Amygdala (tissue), 56 donors: ENCODE measurements at regions not wholly inside any gene's neighbourhood (a gene's known extent, or its start where the extent isn't known, plus 50 kb on each side); places are given as distances from the start of the nearest gene placed in this dataset.

Experiments used
- DNase-seq, 56 donors: peaks; one replicate each; lab custom pipeline; 2025; lab: John Stamatoyannopoulos, UW

- no peak for DNase-seq
These were observed 134.4 kb upstream of the CDH8 start for GRCh38 chr16:62170642-62171041.

DNA sequence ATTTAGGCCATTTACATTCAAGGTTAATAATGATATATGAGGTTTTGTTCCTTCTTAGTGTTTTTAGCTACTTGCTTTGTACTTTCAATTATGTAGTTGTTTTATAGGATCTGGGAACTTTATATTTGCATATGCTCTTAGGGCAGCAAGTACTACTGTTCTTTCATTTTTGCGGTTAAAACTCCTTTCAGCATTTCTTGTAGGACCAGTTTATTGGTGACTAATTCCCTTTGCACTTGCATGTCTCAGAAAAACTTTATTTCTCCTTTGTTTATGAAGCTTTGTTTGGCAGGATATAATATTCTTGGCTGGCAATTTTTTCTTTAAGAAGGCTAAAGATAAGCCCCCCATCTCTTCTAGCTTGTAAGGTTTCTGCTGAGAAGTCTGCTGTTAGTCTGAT lies 131.3 kb upstream of the CDH8 start:
- no peak for DNase-seq

DNA sequence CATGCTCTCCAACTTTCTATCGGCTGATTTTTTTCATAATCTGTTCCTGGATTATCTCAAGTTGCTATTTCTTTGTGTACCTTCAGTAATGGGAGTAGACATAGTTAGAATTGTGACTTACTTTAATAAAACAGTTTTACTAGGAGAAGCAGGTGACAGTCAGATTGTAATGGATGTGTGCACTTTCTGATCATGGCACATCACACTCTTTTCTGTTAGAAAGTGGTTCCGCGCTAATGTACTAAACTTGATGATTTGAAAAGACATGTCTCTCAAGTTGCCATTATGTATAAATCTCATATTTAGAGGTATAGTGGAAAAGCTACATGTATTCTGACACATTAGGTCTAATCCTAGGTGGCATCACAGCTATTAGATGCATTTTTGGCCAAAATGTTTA lies 121.3 kb upstream of the CDH8 start:
- DNase-seq = no peak

DNA sequence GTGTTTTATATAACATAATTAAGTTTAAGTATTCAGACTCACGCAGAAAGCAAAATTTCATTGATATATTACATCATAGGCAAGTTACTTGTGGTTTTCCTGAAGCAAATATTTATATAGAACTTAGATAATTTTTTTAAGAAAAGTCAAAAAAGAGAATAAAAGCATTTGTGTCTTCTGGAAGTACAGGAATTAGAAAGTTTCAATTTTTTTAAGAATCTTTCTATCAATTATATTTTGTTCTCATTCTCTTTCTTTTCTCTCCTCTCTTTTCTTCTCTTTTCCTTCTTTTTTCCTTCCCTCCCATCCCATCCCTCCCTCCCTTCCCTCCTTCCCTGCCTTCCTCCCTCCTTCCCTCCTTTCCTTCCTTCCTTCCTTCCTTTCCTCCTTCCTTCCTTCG lies 120.7 kb upstream of the CDH8 start:
- no peak for DNase-seq

- DNase-seq = no peak
These were observed 113.4 kb upstream of the CDH8 start for GRCh38 chr16:62149631-62150030.

DNA sequence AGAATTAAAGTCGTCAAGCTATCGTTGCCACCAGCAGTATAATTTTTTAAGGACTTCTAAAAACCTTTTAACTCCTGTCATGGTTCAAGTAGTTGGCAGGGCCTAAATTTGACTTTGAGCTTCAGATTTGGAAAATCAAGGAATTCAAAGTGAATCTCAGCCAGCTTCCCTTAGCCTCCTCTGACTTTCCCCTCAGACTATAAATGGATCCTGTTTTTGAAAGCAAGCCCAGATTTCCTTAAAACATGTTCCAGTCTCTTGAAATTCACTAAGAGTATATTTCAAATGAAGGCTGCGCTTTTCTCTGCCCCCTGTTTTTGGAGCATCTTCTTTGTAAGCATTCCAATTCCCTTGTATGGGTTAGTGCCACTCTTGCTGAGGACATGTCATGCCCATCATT lies 101.8 kb upstream of the CDH8 start:
- DNase-seq = no peak

GRCh38 chr16:62135911-62136310 lies 99.7 kb upstream of the CDH8 start:
- DNase-seq = no peak

DNA sequence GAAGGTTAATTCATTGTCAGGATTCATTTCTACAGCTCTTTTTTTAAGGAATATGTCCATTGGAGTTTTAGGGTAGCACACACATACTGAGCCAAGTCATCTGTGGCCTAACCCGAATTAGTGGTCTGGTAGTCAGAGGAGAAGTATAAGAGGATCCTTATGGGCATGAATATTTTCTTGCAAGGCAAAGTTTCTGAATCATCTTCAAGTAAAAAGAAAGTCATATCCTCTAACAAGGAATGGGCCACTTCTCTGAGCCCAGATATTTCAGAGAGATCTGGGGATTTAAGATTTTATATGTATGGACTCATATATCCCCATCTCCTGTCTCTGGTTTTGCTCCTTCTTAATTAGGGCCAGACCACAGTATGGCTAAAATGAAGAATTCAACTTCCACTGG lies 99.2 kb upstream of the CDH8 start:
- DNase-seq = no peak

DNA sequence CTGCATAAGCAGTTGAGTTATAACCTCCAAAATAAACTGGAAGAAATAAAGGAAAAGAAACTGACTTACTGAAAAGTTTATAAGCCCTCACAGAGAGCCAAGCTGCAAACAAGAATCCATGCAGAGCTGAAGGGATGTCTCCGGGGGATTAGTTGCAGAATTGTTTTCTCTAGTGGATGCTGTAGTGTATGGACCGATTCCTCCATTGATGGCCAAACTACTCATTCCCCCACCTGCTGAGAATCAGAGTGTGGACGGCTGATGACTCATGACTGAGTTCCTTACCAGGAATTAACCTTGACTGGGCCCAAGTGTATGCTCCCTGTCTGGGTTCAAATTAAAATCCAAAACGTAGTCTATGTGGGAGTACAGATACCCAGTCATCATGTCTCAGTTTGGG lies 93.9 kb upstream of the CDH8 start:
- no peak for DNase-seq

- no peak for DNase-seq
These were observed 69.0 kb upstream of the CDH8 start for GRCh38 chr16:62105244-62105643.

DNA sequence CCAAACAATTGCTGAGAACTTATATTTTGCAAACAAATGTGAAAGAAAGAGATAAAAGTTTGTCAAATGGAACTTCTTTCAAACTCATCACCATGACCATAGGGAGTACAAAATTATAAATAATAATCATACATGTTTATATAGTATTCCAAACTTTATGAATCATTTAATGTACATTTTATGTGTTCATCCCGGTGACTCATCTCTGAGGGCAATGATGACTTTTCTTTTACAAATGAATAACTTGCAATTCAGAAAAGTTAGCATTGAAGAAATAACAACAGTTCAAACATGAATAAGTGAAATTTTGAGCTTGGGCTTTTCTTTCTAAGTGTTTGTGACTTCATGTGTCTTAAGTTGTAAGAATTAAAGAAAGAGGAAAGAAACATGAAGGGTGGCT lies 66.3 kb upstream of the CDH8 start:
- no peak for DNase-seq

- DNase-seq = no peak
These were observed 64.4 kb upstream of the CDH8 start for GRCh38 chr16:62100651-62101050.

GRCh38 chr16:62089715-62090114 lies 53.5 kb upstream of the CDH8 start:
- DNase-seq = no peak

DNA sequence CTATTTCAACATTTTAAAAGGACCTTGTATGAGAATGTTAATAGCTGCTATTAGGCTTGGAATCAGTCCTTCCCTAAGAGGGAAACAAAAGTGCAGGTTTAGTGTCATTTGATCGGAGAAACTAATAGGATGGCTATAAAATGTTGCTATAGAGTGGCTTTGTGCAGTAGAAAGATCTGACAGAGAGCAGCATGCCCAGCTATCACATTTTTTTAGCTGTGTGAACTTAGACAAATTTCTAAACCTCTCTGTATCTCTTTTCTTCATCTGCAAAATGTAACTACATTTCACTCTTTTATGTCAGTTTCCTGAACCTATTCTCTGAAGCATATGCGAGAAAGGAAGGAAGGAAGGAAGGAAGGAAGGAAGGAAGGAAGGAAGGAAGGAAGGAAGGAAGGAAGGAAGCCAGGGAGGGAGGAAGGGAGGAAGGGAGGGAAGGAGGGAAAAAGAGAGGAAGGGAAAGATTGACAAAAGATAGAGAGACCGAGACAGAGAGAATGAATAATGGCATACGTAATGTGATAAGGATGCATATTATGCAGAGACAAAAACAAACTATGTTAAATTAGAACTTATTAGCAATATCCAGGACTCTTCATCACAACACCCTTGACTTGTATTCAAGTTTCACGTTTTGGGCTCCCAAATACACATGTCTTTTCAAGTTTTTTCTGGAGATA lies 52.6 kb upstream of the CDH8 start:
- DNase-seq = no peak
